LNCAP (cell line): ENCODE measurements at regions not wholly inside any gene's neighbourhood (a gene's known extent, or its start where the extent isn't known, plus 50 kb on each side); places are given as distances from the start of the nearest gene placed in this dataset.

ENCODE experiments used
- TF ChIP-seq, protein P1 (sequence below): fragments of 450-650 bp; IDR thresholded peaks from 2 replicates; pipeline ENCODE4 v1.5.1; 2017; ENCODE audit warnings: mild to moderate bottlenecking

DNA sequence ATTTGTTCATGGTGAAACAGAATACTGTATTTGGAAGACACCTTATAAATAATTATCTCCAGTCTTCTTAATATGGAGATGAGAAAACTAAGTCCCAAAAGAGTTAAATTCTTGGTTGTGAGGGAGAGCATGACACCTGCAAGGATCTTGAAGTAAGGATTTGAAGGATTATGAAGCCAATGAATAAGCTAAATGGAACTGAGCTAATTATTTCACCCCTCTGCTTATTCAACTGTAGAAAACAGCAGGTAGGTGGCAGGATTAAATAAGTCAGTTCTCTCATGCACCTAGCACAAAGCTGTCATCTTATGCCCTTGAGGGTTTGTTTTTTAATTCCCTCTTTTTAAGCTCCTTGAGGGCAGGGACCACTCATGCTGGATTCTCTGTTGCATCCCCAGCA, 457.3 kb downstream of the ETS1 start:
- TF ChIP-seq, protein P1, sequence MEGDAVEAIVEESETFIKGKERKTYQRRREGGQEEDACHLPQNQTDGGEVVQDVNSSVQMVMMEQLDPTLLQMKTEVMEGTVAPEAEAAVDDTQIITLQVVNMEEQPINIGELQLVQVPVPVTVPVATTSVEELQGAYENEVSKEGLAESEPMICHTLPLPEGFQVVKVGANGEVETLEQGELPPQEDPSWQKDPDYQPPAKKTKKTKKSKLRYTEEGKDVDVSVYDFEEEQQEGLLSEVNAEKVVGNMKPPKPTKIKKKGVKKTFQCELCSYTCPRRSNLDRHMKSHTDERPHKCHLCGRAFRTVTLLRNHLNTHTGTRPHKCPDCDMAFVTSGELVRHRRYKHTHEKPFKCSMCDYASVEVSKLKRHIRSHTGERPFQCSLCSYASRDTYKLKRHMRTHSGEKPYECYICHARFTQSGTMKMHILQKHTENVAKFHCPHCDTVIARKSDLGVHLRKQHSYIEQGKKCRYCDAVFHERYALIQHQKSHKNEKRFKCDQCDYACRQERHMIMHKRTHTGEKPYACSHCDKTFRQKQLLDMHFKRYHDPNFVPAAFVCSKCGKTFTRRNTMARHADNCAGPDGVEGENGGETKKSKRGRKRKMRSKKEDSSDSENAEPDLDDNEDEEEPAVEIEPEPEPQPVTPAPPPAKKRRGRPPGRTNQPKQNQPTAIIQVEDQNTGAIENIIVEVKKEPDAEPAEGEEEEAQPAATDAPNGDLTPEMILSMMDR = no peak

DNA sequence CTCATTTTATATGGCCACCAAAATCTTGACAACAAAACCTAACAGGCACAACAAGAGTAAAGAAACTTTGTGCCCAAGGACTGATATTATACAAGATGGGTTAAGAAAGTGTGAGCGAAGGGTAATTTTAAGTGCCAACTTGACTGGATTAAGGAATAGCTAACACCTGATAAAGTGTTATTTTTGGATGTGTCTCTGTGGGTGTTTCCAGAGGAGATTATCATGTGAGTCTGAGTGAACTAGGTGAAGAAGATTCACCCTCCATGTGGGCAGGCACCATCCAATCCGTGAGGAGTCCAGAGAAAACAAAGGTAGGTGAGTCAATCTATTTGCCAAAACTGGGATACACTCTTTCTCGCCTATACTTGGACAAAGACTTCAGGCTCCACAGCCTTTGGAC, 461.6 kb downstream of the ETS1 start:
- TF ChIP-seq, protein P1 = no peak

DNA sequence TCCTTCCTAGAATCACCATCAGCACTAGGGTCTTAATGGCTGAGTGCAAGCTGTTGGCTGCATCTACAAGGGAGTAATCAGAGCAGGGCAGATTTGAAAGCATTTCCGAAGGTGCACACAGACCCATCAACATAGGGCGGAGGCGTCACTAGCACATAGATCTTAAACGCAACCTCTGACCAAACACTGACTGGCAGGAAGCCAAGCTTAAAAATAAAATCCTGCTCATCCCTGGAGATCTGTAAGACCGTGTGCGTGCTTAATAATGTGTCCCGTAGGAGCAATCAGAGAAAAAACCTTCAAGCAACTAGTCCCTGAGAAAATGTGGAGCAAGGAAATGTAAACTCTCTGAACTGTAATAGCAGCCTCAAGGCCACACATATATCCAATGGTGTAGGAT, 470.5 kb downstream of the ETS1 start:
- TF ChIP-seq, protein P1 = no peak

DNA sequence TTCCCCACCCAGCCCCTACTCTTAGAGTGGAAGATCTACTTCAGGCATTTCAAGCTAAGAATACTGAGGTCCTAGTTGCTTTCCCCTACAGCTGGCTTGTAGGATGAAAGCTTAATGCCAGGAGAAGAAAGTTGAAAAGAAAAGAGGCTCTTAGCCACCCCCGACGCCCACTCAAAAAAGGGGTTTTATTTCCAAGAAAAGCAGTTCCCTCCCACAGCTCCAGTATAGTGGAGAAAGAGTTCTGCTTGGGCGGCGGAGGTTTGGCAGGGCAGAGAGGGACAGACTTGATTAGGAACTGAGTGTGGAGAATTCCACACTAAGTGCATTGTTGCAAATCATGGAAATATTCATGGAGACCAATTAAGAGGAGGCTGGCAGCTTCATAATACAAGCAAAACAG, 470.9 kb downstream of the ETS1 start:
- TF ChIP-seq, protein P1 = no peak

DNA sequence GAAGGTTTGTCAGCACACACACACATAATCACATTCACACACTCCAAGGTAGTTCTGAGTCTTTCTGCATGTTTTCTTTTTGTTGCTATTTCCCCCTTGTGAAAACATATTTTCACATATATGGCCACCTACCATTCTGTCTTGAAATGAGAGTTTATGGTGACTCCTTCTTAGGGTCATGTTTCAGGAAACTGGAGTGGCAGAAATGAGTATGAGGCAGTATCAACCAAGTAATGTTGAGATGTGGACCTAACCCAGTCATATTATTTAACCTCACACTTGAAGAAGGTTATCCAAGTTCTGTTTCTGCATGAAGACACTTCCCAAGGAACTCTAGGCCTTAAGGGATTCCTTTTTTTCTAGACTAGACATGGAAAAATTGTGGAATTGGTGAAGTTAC, 481.4 kb downstream of the ETS1 start:
- TF ChIP-seq, protein P1 = no peak

DNA sequence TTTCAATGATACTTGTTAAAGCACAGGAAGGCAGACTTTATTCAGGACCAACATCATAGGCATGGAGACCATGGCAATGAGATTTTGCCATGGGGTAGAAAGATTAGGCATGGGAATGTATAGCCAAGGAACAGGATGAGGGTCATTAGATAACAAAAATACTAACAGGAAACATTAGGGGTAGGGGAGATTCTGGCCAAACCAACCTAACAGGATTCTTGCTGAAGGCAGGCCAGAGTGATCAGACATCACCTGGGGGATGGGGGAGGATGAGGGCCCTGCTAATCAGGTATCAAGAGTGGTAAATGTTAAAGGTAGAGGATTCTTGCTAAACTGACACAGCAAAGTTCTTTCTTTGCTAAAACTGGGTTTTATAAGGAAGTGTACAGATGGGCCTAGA, 481.8 kb downstream of the ETS1 start:
- TF ChIP-seq, protein P1 = no peak

DNA sequence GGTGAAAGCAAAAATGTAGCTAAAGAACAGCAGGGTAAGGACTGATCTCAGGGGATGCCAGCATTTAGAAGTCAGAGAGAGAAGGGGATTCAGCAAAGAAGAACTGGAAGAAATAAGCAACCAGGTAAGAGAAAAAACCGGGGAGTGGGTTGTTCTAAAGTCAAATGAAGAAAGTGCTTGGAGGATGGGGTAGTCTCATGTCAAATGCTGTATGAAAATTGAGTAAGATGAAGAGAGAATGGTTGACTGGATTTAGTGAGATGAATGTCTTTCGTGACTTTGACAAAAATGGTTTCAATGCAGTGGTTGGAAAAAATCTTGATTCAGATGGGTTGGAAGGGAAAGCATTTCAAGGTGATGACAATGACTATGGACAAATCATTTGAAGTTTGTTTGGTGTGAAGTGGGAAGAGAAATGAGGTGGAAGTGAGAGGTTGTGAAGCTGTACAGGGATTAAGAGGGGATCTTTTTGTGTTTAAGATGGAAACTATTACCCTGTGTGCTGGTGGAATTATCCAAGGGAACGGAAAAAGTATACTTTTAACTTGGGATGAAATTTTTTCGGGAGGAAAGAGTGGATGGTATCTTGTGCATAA, 484.0 kb downstream of the ETS1 start:
- TF ChIP-seq, protein P1 = no peak

DNA sequence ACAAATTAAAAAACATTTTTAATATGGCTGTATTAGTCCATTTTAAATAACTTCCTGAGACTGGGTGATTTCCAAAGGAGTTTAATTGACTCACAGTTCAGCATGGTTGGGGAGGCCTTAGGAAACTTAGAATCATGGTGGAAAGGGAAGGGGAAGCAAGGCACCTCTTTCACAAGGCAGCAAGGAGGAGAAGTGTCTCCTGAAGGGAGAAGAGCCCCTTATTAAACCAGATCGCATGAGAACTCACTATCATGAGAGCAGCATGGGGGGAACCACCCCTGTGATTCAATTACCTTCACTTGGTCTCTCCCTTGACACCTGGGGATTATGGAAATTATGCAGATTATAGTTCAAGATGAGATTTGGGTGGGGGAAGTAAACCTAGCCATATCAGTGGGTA, 488.6 kb downstream of the ETS1 start:
- TF ChIP-seq, protein P1 = no peak
